ENCODE measurements at regions not wholly inside any gene's neighbourhood (a gene's known extent, or its start where the extent isn't known, plus 50 kb on each side); places are given as distances from the start of the nearest gene placed in this dataset.

DNA sequence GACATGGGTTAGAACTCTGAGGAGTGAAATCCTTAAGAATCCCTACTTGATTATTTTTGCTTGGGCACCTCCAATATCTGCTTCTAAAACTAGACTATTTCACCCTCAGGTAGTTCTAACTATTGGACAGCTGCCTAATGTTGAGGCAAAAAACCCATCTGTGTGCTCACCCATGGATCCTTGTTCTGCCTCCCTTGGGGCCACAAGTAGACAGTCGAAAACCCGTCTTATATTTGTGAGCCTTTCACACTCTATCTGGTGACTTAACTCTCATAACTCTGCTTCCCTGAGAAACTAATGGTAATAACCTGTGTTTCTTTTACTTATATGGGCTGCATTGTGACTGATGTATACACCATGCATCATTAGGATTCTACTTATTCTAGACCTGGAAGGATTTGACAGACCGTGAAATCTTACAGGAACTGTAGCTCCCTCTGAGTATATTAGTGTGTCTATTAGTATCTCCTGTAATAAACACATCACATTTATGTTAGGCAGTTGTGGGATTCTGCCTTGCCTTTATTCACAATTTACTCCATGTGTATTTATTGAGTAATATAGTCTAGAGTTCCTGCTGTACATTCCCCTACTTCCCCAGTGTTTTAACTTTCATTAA, 94.6 kb upstream of the SGCD start:
- DNase-seq = no peak

DNA sequence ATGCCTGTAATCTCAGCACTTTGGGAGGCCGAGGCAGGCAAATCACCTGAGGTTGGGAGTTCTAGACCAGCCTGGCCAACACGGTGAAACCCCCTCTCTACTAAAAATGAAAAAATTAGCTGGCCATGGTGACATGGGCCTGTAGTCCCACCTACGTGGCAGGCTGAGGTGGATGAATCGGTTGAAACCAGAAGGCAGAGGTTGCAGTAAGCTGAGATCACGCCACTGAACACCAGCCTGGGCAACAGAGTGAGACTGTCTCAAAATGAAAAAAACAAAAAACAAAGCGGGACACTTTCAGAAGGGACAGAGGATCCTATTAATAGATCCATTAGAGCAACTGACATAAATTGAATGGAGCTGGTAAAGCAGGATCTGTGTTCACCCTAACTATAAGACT, 89.6 kb upstream of the SGCD start:
- DNase-seq = no peak

DNA sequence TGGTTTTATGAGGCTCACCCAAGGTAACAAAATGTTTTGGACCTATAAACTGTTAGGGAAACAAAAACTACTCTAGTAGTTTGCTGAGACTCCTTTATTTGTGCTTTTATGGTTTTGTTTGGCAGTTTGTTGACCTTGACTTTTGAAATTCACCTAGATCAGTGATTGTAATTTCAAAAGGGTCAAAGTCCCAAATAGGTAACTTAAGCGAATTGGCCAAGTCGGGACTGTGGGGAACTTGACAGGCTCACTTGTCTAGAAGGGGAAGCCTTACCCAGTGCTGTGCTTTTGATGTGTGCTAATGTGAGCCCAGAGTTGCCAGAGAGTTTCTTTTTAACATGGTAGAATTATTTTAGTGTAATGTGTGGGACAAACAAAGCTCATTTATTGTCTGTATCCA, 87.2 kb upstream of the SGCD start:
- DNase-seq = no peak

DNA sequence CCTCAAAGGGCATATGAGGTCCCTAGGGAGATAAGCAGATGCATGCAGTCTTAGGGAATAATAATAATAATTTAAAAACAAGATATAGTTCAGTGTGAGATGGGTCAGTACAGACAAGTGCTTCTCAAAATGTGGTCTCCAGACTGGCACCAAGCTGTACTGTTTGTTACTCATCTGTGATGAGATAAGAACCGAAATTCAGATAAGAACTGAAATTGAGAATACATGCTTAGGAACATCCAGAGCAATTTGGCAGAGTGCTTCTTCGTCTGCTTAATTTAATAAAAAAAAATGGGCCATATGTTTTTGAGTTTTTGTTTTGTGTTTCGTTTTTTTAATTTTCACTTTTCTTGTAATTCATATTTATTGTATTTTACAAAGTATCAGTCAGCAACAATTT, 86.5 kb upstream of the SGCD start:
- no peak for DNase-seq

DNA sequence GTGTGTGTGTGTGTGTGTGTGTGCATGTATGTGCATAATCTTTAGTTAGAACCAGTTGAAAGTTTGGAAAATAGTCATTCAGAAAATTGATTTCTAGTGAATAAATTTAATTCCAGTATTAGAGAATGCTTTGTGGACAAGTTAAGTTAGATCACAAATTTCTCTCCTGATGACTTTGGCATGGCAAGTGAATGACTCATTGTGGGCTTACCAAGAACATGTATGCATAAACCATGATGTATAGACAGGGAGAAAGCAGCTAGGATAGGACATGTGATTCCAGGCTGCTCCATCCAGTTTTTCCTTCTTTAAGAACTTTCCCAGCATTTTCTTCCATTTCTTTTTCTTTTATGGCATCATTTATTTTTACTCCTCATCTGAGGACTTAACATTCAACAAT, 85.7 kb upstream of the SGCD start:
- DNase-seq = no peak

DNA sequence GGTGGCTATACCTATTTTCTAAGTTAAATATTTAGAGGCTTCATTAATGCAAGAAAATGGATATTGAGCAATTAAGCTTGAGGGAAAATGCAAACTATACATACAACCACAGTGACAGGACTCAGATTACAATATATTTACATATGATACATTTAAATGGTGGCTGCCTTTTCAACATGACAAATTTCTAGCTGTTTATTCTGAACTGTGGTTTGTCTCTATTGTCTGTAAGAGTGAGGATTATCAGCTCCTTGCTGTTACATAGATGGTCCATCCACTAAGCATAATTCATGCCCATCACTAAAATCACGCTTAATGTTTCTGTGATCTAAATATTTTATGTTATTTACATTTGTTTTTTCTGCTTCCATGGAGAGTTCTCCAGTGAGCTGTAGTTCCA, 81.1 kb upstream of the SGCD start:
- DNase-seq = no peak

DNA sequence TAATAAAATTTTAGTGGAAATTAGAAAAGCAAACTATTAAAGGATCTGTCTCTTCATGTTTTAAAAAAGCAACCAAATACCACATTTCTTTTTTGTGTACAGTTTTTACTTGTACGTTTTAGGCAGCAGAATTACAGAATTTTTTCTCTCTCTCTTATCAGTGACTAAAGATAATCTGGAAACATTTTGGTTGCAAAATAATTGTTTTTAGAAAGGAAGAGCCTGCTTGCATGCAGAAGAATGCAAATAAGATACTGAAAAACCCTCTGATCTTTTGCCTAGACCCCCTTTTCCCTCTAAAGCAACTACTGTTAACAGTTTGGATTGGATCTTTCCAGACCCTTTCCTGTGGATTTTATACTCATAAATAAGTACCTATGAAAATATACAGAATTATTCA, 75.9 kb upstream of the SGCD start:
- DNase-seq = no peak

DNA sequence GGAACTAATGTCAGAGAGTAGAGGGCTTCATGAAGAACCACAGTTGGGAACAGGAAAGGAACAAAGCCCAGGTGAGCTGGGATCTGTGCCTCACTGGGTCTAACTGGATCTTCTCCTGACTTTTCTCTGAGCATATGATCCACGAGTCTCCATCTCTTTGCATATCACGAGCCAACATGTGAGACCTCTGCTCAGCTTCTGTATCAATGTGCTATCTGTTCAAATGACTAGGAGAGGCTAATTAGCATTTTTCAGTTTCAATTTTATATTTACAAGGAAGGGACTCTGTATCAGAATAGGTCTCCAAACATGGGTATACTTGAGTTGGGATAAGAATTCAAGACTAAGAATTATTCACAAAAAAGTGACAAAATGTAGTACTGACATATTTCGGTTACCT, 73.8 kb upstream of the SGCD start:
- DNase-seq = no peak

DNA sequence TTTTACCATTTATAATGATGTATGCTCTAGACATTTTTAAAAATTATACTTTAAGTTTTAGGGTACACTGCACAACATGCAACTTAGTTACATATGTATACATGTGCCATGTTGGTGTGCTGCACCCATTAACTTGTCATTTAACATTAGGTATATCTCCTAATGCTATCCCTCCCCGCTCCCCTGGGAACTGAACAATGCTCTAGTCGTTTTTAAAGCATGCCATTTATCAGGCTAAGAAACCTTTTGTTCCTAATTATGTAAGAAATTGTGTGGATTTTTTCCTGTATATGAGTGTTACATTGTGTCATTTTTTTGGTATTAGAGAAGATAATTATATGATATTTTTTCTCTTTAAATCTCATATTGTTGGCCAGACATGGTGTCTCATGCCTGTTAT, 72.8 kb upstream of the SGCD start:
- DNase-seq = no peak

DNA sequence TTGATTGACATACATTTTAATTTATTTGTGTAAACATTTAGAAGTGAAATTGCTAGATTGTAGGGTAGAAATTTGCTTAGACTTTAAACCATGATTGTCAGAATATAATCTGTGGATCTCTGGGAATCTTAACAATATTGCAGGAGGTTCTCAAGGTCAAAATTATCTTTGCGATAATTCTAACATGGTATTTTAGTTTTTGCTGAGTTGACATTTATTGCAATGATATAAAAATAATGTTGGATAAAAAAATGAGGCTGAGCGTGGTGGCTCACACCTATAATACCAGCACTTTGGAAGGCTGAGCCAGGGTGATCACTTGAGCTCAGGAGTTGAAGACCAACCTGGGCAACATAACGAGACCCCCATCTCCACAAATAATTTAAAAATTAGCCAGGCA, 70.3 kb upstream of the SGCD start:
- DNase-seq = no peak

DNA sequence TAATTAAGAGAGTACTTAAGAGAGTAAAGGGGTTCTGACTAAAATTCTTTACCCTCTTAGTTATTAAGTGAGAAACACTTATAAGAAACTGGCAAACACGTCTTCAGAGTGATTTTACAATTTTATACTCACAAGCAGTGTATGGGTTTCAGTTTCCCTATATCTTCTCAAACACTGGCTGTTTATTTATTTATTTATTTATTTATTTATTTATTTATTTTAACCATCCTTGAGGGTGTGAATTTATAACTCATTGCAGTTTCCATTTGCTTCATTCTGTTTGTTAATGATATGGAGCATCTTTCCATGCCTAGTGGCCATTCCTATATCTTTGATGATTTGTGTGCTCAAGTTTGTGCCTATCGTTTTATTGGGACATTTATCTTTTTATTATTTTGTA, 68.0 kb upstream of the SGCD start:
- DNase-seq = no peak

DNA sequence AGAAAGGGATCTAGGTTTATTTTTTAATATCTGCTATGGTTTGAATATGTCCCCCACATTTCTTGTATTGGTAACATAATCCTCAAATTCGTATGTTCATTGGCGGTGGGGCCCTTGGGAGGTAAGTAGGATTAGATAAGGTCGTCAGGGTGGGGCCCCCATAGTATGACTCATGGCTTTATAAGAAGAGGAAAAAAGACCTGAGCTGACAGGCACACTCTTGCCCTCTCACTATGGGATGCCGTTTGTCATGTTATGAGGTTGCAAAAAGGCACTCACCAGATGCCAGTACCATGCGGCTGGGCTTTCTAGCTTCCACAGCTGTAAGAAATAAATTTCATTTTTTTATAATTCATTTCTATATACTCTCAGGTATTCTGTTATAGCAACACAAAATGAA, 67.3 kb upstream of the SGCD start:
- DNase-seq = no peak

DNA sequence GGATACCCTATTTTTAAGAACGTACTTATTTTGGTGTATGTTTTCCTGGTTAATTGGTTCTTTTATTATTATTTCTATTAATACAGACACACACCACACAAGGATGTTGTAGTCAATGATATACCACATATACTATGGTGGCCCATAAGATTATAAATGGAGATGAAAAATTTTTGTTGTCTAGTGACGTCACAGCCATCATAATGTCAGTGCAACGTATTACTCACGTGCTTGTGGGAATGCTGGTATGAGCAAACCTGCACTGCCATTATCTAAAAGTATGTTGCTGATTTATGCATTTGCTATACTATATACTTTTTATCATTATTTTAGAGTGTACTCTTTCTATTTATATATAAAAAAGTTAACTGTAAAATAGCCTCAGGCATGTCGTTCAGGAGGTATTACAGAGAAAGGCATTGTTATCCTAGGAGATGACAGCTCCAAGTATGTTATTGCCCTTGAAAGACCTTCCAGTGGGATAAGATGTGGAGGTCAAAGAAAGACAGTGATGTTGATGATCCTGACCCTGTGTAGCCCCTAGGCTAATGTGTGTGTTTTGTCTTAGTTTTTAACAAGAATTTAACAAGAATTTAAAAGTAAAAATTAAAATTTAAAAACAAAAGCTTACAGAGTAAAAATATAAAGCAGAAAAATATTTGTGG, 65.6 kb upstream of the SGCD start:
- DNase-seq = no peak

DNA sequence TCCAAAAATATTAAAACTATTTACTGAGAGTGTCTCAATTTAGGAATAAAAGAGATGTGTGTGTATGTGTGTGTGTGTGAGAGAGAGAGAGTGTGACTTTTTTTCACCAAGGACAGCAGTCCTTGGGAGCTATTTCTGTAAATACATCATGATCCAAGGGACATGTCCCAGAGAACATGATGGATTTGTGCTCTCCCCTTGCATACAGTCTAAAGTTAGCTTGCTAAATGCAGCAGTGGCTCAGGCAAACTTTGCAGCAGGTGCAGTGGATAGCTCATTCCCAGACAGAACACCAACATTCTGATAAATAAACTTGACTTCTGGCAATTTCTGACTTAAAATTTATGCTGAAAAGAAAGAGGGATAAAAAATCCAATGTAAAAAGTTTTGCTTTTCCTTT, 55.4 kb upstream of the SGCD start:
- DNase-seq = no peak

DNA sequence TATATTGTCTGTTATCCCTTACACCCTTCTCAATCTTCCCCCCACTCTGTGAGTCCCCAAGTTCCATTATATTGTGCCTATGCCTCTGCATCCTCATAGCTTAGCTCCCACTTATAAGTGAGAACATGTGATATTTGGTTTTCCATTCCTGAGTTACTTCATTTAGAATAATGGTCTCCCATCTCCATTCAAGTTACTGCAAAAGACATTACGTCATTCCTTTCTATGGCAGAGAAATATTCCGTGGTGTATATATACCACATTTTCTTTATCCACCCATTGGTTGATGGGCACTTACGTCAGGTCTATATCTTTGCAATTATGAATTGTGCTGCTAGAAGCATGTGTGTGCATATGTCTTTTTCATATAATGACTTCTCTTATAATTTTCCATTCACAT, 54.8 kb upstream of the SGCD start:
- no peak for DNase-seq

DNA sequence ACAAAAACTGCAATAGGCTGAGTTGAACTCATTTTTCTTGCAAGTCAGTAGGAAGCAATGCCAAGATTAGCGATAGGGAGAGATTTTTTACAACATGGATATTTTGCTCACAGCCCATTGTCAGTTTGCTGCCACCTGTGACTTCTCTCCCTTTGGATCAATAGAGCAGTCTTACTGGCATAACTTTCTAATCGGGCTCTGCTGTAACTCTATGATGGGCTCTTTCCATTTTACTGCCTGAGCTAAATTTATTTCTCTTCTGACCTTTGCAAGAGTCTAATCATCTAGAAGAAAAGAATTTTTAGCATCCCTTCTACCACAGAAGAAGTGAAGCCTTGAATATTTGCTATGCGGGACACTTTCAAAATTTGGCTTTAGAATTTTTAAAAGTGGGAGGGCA, 53.6 kb upstream of the SGCD start:
- DNase-seq = no peak

DNA sequence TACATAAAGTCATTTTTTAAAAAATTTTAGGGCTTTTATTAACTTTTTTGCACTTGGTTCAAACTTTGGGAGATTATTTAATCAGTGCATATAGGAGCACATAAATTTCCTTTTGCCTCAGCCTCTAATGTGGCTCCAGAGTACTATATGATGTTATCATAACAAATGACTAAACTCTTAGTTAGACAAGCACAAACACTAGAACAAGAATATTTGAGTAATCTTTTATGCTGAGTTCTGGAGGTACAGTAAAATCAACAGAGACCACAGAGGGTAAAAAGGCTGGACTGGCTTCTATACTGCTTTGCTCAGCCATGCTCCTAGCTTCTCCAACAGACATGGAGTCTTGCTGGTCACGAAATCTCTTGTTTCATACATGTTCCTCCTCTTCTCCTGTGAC, 52.5 kb upstream of the SGCD start:
- no peak for DNase-seq

Data from CD4-positive, alpha-beta T cell treated with Interleukin-4 for 4 hours (primary cell).